ENCODE measurements at regions not wholly inside any gene's neighbourhood (a gene's known extent, or its start where the extent isn't known, plus 50 kb on each side); places are given as distances from the start of the nearest gene placed in this dataset.

GRCh38 chr11:16421826-16422225, 65.5 kb upstream of the SOX6 start:
- no peak for DNase-seq

- no peak for DNase-seq
Observed at GRCh38 chr11:16418428-16419097, 62.2 kb upstream of the SOX6 start.

GRCh38 chr11:16412525-16413172, 56.3 kb upstream of the SOX6 start:
- no peak for DNase-seq

- DNase-seq = no peak
Observed at GRCh38 chr11:16410479-16410878, 54.1 kb upstream of the SOX6 start.

- DNase-seq = peak; percentile 11
Observed at GRCh38 chr11:16408619-16409018, 52.3 kb upstream of the SOX6 start.

- no peak for DNase-seq
Observed at GRCh38 chr11:16406226-16406625, 49.9 kb upstream of the SOX6 start.
